ENCODE measurements at regions not wholly inside any gene's neighbourhood (a gene's known extent, or its start where the extent isn't known, plus 50 kb on each side); places are given as distances from the start of the nearest gene placed in this dataset.

DNA sequence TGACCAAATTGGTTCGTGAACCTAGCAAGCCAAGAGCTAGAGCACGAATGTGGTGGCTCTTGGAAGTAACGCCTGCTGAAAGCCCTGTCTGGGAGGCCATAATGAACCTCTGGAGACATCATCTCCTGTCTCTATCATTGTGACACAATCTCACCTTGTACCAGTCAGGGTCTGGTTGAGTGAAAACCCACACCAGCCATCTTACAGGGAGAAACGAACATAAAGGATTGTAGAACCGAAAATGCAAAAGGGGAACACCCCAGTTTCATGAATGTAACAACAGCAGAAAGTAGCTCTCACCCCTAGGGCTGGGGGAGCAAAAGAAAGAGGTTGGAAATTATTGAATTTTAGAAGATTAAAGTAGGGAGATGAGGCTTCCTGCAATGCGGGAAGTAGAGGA, 50.9 kb upstream of the TAB2 start:
- TF ChIP-seq EZH2phosphoT487 (IDR thresholded peaks at IDR 0.05; ENCODE audit: insufficient read depth, low read depth) (no peak), EZH2 (IDR thresholded peaks at IDR 0.05; ENCODE audit: insufficient read depth, poor library complexity, severe bottlenecking) (no peak)

Measured in GM23248 (cell line).